Natural killer cell (primary cell): ENCODE measurements at regions not wholly inside any gene's neighbourhood (a gene's known extent, or its start where the extent isn't known, plus 50 kb on each side); places are given as distances from the start of the nearest gene placed in this dataset.

Experiments used
- ATAC-seq, 3 donors: fragments of 150-1000 bp in 2 of 3; fragments of 200-7000 bp in 1 of 3; cut with Tn5 transposase; 1 replicate in 1 of 3; 2 replicates in 2 of 3; pipeline ENCODE4 v1.10.0; 2021; ENCODE audit warnings: mild to moderate bottlenecking in 2 of 3, moderate library complexity in 2 of 3
- DNase-seq, 2 donors: peaks; one replicate each; pipeline versions ENCODE4 v3.0.0 to v3.0.0-alpha.2; 2013 to 2021; ENCODE audit warnings: mixed read lengths in 1 of 2
- H3K27ac ChIP-seq: one replicate; pipeline ENCODE4 v1.5.1; 2013; ENCODE audit warnings: mild to moderate bottlenecking, low read length
- H3K27me3 ChIP-seq: one replicate; pipeline ENCODE4 v1.6.1; 2013; ENCODE audit warnings: low read length; ENCODE audit not compliant: control insufficient read depth, insufficient read depth
- H3K36me3 ChIP-seq: one replicate; pipeline ENCODE4 v1.6.1; 2013; ENCODE audit warnings: low read length; ENCODE audit not compliant: control insufficient read depth, insufficient read depth
- H3K4me1 ChIP-seq: one replicate; pipeline ENCODE4 v1.6.1; 2013; ENCODE audit warnings: low read length; ENCODE audit not compliant: control insufficient read depth, insufficient read depth
- H3K4me3 ChIP-seq: one replicate; pipeline ENCODE4 v1.5.1; 2013; ENCODE audit warnings: low read length
- H3K9me3 ChIP-seq: one replicate; pipeline ENCODE4 v1.6.1; 2013; ENCODE audit warnings: low read length; ENCODE audit not compliant: control insufficient read depth, insufficient read depth
- H3K27ac Mint-ChIP-seq, 2 donors: one replicate each; pipeline ENCODE4 v1.8.0; 2022; ENCODE audit warnings: mild to moderate bottlenecking in 2 of 2, mixed read lengths in 2 of 2, moderate library complexity in 1 of 2
- H3K27me3 Mint-ChIP-seq, 2 donors: one replicate each; pipeline ENCODE4 v1.8.0; 2022; ENCODE audit warnings: low read depth in 2 of 2, mixed read lengths in 2 of 2
- H3K36me3 Mint-ChIP-seq: one replicate; pipeline ENCODE4 v1.8.0; 2022; ENCODE audit warnings: mixed read lengths
- H3K4me1 Mint-ChIP-seq, 2 donors: one replicate each; pipeline ENCODE4 v1.8.0; 2022; ENCODE audit warnings: mixed read lengths in 2 of 2
- H3K4me3 Mint-ChIP-seq: one replicate; pipeline ENCODE4 v1.8.0; 2022; ENCODE audit warnings: mild to moderate bottlenecking, moderate library complexity, mixed read lengths
- H3K9me3 Mint-ChIP-seq, 2 donors: one replicate each; pipeline ENCODE4 v1.8.0; 2022; ENCODE audit warnings: mixed read lengths in 2 of 2
- WGBS: methylation state at CpG from one replicate; pipeline ENCODE4 v1.1.7; 2013; ENCODE audit warnings: missing lambda C conversion rate; ENCODE audit not compliant: insufficient coverage; 5-methylcytosine and 5-hydroxymethylcytosine counted together
- intact Hi-C: fragments of 100-400 bp; cut with micrococcal nuclease; formaldehyde crosslinking; loops from one replicate; pipeline ENCODE4 v1.14.2; 2022
- TF ChIP-seq, protein P1 (sequence below): fragments of 200-600 bp; IDR thresholded peaks from one replicate; pipeline ENCODE4 v1.8.0; 2022; ENCODE audit warnings: antibody characterized with exemption

DNA sequence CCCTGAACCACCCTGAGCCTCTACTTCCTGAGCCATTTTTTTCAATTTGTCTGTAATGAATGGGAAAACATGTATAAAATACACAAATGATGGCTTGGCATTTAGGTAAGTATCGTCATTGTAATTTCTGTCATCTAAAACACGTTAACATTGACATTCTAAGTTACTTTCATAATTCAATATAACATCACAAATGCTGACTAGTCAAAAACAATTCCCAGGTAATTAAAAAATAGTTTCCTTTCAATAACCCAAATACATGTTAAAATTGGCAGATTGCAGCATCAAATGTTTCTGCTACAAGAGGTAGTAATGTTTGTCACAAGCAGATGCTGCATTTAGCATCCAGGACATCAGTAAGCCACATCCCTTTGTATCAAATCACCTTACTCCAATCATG, 776.4 kb downstream of the KCTD16 start:
- WGBS = 79% methylated on average over 2 of the region's 2 CpGs
- TF ChIP-seq, protein P1, sequence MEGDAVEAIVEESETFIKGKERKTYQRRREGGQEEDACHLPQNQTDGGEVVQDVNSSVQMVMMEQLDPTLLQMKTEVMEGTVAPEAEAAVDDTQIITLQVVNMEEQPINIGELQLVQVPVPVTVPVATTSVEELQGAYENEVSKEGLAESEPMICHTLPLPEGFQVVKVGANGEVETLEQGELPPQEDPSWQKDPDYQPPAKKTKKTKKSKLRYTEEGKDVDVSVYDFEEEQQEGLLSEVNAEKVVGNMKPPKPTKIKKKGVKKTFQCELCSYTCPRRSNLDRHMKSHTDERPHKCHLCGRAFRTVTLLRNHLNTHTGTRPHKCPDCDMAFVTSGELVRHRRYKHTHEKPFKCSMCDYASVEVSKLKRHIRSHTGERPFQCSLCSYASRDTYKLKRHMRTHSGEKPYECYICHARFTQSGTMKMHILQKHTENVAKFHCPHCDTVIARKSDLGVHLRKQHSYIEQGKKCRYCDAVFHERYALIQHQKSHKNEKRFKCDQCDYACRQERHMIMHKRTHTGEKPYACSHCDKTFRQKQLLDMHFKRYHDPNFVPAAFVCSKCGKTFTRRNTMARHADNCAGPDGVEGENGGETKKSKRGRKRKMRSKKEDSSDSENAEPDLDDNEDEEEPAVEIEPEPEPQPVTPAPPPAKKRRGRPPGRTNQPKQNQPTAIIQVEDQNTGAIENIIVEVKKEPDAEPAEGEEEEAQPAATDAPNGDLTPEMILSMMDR = no peak
- no peaks in the 10 kb centered on the region for H3K4me1 Mint-ChIP-seq
- Histone ChIP-seq H3K4me3 (no peak overlapping the region), H3K36me3 (no peaks in the 10 kb centered on the region), H3K27me3 (no peaks in the 10 kb centered on the region), H3K9me3 (no peaks in the 10 kb centered on the region), H3K27ac (no peak overlapping the region), H3K4me1 (no peaks in the 10 kb centered on the region)
- no peaks in the 10 kb centered on the region for H3K36me3 Mint-ChIP-seq
- no peak overlapping the region for H3K4me3 Mint-ChIP-seq
- intact Hi-C loops = no loop called here
- DNase-seq (no peak), ATAC-seq (no peak)
- H3K27ac Mint-ChIP-seq = no peak overlapping the region
- H3K9me3 Mint-ChIP-seq = peaks cover 11 to 17% of the 10 kb centered on the region in 2 donors
- no peaks in the 10 kb centered on the region for H3K27me3 Mint-ChIP-seq

DNA sequence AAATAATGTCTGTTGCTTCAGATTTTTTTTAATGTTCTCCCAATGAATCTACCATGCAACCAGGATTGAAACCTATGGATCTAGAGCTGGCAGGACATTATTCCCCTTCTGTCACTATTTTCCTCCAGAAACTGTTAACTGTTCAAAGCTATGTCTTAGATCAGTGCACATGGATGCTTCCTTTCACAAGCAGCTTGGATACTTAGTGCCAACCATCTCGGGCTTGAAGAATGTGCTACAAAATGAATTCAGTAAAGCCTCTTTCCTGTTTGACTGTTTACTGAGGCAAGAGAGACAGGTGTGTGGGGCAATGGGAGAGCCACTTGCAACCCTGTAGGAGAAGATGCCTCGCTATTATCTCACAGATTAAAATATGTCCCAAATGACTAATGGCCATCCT, 774.8 kb downstream of the KCTD16 start:
- ATAC-seq = no peak
- Histone ChIP-seq H3K4me1 (no peaks in the 10 kb centered on the region), H3K27me3 (no peaks in the 10 kb centered on the region), H3K27ac (no peak overlapping the region), H3K9me3 (no peaks in the 10 kb centered on the region), H3K36me3 (no peaks in the 10 kb centered on the region), H3K4me3 (no peak overlapping the region)
- no peaks in the 10 kb centered on the region for H3K36me3 Mint-ChIP-seq
- H3K4me1 Mint-ChIP-seq = no peaks in the 10 kb centered on the region
- DNase-seq = no peak
- H3K9me3 Mint-ChIP-seq = peaks cover 9 to 18% of the 10 kb centered on the region in 2 donors
- WGBS = 88% methylated on average over 2 of the region's 2 CpGs
- intact Hi-C loops = no loop called here
- TF ChIP-seq, protein P1 = no peak
- H3K27ac Mint-ChIP-seq = no peak overlapping the region
- no peaks in the 10 kb centered on the region for H3K27me3 Mint-ChIP-seq
- no peak overlapping the region for H3K4me3 Mint-ChIP-seq

DNA sequence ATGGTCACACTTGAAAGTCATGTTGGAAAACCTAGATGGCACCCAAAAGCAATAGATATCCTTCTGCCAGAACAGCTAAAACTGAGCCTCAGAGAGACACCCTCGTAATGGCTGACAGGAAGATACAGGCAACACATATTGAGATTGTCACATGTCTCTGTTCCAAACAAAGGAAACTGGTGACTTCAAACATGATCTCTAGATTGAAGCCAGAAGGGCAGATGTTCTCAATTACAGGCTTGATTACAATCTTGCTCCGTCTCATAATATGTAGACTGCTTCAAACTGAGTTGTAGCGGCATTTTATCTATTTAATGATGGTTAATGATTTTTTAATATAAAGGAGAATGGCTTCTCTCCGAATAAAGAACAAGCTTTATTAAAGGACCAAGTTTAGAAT, 774.3 kb downstream of the KCTD16 start:
- H3K4me1 Mint-ChIP-seq = no peaks in the 10 kb centered on the region
- H3K4me3 Mint-ChIP-seq = no peak overlapping the region
- H3K36me3 Mint-ChIP-seq = no peaks in the 10 kb centered on the region
- no peak for DNase-seq
- TF ChIP-seq, protein P1 = no peak
- H3K27ac ChIP-seq = no peak overlapping the region
- 81% methylated on average over 4 of the region's 4 CpGs for WGBS
- intact Hi-C loops = no loop called here
- ATAC-seq = no peak
- H3K9me3 ChIP-seq = no peaks in the 10 kb centered on the region
- H3K27me3 ChIP-seq = no peaks in the 10 kb centered on the region
- H3K27ac Mint-ChIP-seq = no peak overlapping the region
- no peak overlapping the region for H3K4me3 ChIP-seq
- H3K36me3 ChIP-seq = no peaks in the 10 kb centered on the region
- H3K4me1 ChIP-seq = no peaks in the 10 kb centered on the region
- H3K27me3 Mint-ChIP-seq = no peaks in the 10 kb centered on the region
- H3K9me3 Mint-ChIP-seq = peaks cover 8 to 17% of the 10 kb centered on the region in 2 donors

DNA sequence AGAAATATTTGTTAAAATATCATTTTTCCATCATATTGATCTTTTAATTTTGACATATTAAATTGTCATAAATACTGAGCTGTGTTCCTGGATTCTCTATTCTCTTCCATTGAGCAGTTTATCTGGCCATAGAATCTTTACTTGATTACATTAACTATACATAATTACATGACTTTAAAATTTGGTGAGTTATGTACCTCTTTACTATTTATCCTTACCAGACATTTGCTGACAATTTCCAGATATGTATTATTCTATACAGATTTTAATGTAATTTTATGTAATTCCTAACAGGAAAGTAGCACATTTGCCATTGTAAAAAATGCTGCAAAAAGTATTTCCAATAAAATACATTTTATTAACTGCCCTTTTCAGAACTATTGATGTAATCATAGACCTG, 770.3 kb downstream of the KCTD16 start:
- no peak overlapping the region for H3K27ac Mint-ChIP-seq
- no peak for ATAC-seq

More for the DNA sequence above, 770.3 kb downstream of the KCTD16 start:
- Histone ChIP-seq H3K27ac (no peak overlapping the region), H3K27me3 (no peaks in the 10 kb centered on the region), H3K9me3 (no peaks in the 10 kb centered on the region), H3K36me3 (no peaks in the 10 kb centered on the region), H3K4me1 (no peaks in the 10 kb centered on the region), H3K4me3 (no peak overlapping the region)
- Mint-ChIP-seq H3K27me3 (no peaks in the 10 kb centered on the region), H3K36me3 (peaks cover 7% of the 10 kb centered on the region), H3K9me3 (peaks cover 13 to 23% of the 10 kb centered on the region in 2 donors), H3K4me1 (no peaks in the 10 kb centered on the region), H3K4me3 (no peak overlapping the region)
- TF ChIP-seq, protein P1 = no peak
- DNase-seq = no peak
- intact Hi-C loops = no loop called here
